PC-3 (cell line): ENCODE measurements at regions not wholly inside any gene's neighbourhood (a gene's known extent, or its start where the extent isn't known, plus 50 kb on each side); places are given as distances from the start of the nearest gene placed in this dataset.

Source experiments
- ATAC-seq: fragments of 200-7000 bp; cut with Tn5 transposase; 2 replicates; pipeline ENCODE4 v1.9.1; 2020; ENCODE audit warnings: mild to moderate bottlenecking, moderate library complexity
- BruUV-seq: library from RNA; stranded (reverse); fragments of 400-500 nt; replicated peaks from 2 replicates; lab custom pipeline; 2021; lab: Mats Ljungman, UMichigan
- CTCF ChIA-PET: fragments of 300-600 bp; sonication (Branson Sonifier 250); formaldehyde crosslinking; loops from one replicate; lab custom pipeline; 2022; ENCODE audit warnings: antibody characterized with exemption; lab: Charles Lee
- POLR2A ChIA-PET: fragments of 300-600 bp; sonication (Branson Sonifier 250); formaldehyde crosslinking; loops from one replicate; lab custom pipeline; 2022; ENCODE audit warnings: antibody characterized with exemption; ENCODE audit not compliant: unreplicated experiment; lab: Charles Lee
- DNase-seq: peaks from one replicate; pipeline ENCODE4 v3.0.0-alpha.2; 2015
- H2AFZ ChIP-seq: fragments of 300-600 bp; sonication (generic); 2 replicates; pipeline ENCODE4 v1.6.0; 2016; ENCODE audit warnings: antibody characterized with exemption, low read length
- H3F3A ChIP-seq: fragments of 300-600 bp; sonication (generic); one replicate; pipeline ENCODE4 v1.6.0; 2017; ENCODE audit warnings: antibody characterized with exemption, low read length, control low read depth, mild to moderate bottlenecking; ENCODE audit not compliant: unreplicated experiment
- H3K27ac ChIP-seq: fragments of 300-600 bp; sonication (generic); 2 replicates; pipeline ENCODE4 v1.5.1; 2016; ENCODE audit warnings: mild to moderate bottlenecking, low read length
- H3K27me3 ChIP-seq: fragments of 300-600 bp; sonication (generic); 2 replicates; pipeline ENCODE4 v1.6.1; 2016; ENCODE audit warnings: low read length, mixed read lengths
- H3K36me3 ChIP-seq: fragments of 300-600 bp; sonication (generic); 2 replicates; pipeline ENCODE4 v1.6.1; 2016; ENCODE audit warnings: low read depth, mixed run types, low read length, mixed read lengths
- H3K4me1 ChIP-seq: fragments of 300-600 bp; sonication (generic); 2 replicates; pipeline ENCODE4 v1.5.1; 2016; ENCODE audit warnings: low read length; ENCODE audit not compliant: insufficient read depth
- H3K4me2 ChIP-seq: fragments of 300-600 bp; sonication (generic); 2 replicates; pipeline ENCODE4 v1.6.0; 2016; ENCODE audit warnings: low read length
- H3K4me3 ChIP-seq: fragments of 300-600 bp; sonication (generic); 2 replicates; pipeline ENCODE4 v1.5.1; 2016; ENCODE audit warnings: mild to moderate bottlenecking, low read length, mixed read lengths
- H3K79me2 ChIP-seq: fragments of 300-600 bp; sonication (generic); 2 replicates; pipeline ENCODE4 v1.6.1; 2017; ENCODE audit warnings: low read length, mixed read lengths
- H3K9ac ChIP-seq: fragments of 300-600 bp; sonication (generic); 2 replicates; pipeline ENCODE4 v1.6.0; 2016; ENCODE audit warnings: mild to moderate bottlenecking, low read length
- H3K9me2 ChIP-seq: fragments of 300-600 bp; sonication (generic); replicated peaks from 2 replicates; pipeline ENCODE4 v1.6.1; 2016; ENCODE audit warnings: mixed run types, low read length, mixed read lengths
- H3K9me3 ChIP-seq: fragments of 300-600 bp; sonication (generic); 2 replicates; pipeline ENCODE4 v1.6.1; 2016; ENCODE audit warnings: low read length, mixed read lengths
- H4K20me1 ChIP-seq: fragments of 300-600 bp; sonication (generic); 2 replicates; pipeline ENCODE4 v1.6.1; 2016; ENCODE audit warnings: low read length, mixed read lengths
- EZH2 ChIP-seq: fragments of 300-600 bp; sonication (generic); IDR thresholded peaks from one replicate; pipeline ENCODE4 v1.6.1; 2017; ENCODE audit warnings: antibody characterized with exemption, mild to moderate bottlenecking, low read length; ENCODE audit not compliant: unreplicated experiment
- EZH2phosphoT487 ChIP-seq: fragments of 300-600 bp; sonication (generic); IDR thresholded peaks from 2 replicates; pipeline ENCODE4 v1.6.1; 2018; ENCODE audit warnings: mild to moderate bottlenecking, antibody characterized with exemption, low read length, borderline replicate concordance
- intact Hi-C: fragments of 100-400 bp; cut with micrococcal nuclease; formaldehyde crosslinking; loops from 2 replicates; pipeline ENCODE4 v1.9.0; 2023
- TF ChIP-seq, protein P1 (sequence below): fragments of 300-600 bp; sonication (generic); conservative IDR thresholded peaks from 2 replicates; pipeline ENCODE4 v1.5.1; 2017; ENCODE audit warnings: antibody characterized with exemption, low read depth, mild to moderate bottlenecking, low read length

DNA sequence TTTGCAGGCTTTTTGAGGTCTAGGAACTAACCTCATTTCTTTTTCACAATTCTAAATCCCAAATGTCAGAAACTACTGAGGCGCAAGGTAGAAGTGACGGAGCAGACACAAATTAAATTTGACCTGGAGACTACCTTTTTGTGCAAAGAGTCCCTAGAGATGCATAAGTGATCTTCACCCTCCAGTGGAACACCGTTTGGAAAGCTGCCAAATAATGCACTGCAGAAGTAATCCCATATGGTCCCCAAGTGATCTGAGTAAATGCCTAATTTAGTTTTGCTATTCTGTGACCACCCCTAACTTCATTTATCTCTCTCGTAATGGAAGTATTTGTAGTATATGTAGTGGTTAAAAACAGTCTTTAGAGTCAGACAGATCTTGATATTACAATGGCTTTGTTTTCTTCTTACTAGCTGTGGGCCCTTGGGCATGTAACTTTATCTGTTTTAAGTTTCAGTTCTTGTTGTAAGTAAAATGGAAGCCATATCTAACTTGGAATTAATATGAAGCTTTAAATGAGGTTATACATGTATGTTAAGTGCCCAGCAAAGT is 70.4 kb upstream of the IPO9 start:
- Histone ChIP-seq H2AFZ (no peak overlapping the region), H3K9me2 (no peaks in the 10 kb centered on the region), H3K27me3 (no peaks in the 10 kb centered on the region), H3K4me1 (peaks cover 9% of the 10 kb centered on the region), H3K27ac (no peak overlapping the region), H4K20me1 (no peaks in the 10 kb centered on the region), H3F3A (no peaks in the 10 kb centered on the region), H3K4me3 (no peak overlapping the region), H3K9ac (no peak overlapping the region), H3K9me3 (no peaks in the 10 kb centered on the region), H3K36me3 (no peaks in the 10 kb centered on the region), H3K4me2 (no peak overlapping the region), H3K79me2 (no peaks in the 10 kb centered on the region)
- no peak for DNase-seq
- intact Hi-C loops = no loop called here
- TF ChIP-seq, protein P1, sequence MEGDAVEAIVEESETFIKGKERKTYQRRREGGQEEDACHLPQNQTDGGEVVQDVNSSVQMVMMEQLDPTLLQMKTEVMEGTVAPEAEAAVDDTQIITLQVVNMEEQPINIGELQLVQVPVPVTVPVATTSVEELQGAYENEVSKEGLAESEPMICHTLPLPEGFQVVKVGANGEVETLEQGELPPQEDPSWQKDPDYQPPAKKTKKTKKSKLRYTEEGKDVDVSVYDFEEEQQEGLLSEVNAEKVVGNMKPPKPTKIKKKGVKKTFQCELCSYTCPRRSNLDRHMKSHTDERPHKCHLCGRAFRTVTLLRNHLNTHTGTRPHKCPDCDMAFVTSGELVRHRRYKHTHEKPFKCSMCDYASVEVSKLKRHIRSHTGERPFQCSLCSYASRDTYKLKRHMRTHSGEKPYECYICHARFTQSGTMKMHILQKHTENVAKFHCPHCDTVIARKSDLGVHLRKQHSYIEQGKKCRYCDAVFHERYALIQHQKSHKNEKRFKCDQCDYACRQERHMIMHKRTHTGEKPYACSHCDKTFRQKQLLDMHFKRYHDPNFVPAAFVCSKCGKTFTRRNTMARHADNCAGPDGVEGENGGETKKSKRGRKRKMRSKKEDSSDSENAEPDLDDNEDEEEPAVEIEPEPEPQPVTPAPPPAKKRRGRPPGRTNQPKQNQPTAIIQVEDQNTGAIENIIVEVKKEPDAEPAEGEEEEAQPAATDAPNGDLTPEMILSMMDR = no peak
- TF ChIP-seq EZH2phosphoT487 = no peak
- no peak for TF ChIP-seq EZH2
- CTCF ChIA-PET = no interaction called here
- POLR2A ChIA-PET = no interaction called here
- ATAC-seq = no peak
- no TSS peak for BruUV-seq

DNA sequence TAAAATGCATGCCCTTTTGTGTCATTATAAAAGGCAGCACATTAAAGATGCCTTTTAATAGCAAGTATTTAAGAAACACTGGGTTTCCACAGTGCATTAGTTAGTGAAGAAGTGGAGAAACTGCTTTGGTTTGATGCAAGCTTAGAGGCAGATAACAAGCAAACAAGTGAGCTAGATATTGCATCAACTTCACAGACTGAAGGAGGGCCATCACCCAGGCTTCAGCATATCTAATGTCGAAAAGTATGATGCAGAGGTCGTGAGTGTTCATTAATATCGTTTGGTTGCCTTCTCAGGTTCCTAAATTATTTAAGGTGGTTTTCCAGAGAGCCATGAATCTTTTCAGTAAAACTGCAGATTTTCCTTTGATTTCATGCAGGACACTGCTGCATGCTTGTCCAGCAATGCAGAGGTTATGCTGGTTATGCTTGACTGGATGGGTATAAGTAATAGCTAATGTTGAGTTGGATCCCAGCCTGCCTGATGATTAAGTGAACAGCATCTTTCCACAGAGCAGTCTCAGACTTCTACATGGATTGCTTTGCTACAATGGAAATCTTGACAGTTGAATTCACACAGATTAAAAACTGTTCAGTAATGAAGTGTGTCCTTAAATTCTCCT is 69.7 kb upstream of the IPO9 start:
- ATAC-seq = no peak
- no peak overlapping the region for H3K9ac ChIP-seq
- no peak overlapping the region for H2AFZ ChIP-seq
- H3K36me3 ChIP-seq = no peaks in the 10 kb centered on the region
- H3K27ac ChIP-seq = no peak overlapping the region
- no peaks in the 10 kb centered on the region for H3K79me2 ChIP-seq
- H3K9me3 ChIP-seq = no peaks in the 10 kb centered on the region
- no peaks in the 10 kb centered on the region for H3K27me3 ChIP-seq
- no peaks in the 10 kb centered on the region for H3F3A ChIP-seq
- TF ChIP-seq, protein P1 = no peak
- TF ChIP-seq EZH2 = no peak
- TF ChIP-seq EZH2phosphoT487 = no peak
- BruUV-seq = no TSS peak
- H3K4me1 ChIP-seq = peaks cover 9% of the 10 kb centered on the region
- H4K20me1 ChIP-seq = no peaks in the 10 kb centered on the region
- DNase-seq = no peak
- H3K4me3 ChIP-seq = no peak overlapping the region
- ChIA-PET CTCF (no interaction called here), POLR2A (interaction anchor here (0.5 kb wide), 1 partner anchor 36 kb away, joined by 3 read pairs; no protein-coding TSS in a partner anchor)
- intact Hi-C loops = no loop called here
- H3K4me2 ChIP-seq = no peak overlapping the region
- no peaks in the 10 kb centered on the region for H3K9me2 ChIP-seq

DNA sequence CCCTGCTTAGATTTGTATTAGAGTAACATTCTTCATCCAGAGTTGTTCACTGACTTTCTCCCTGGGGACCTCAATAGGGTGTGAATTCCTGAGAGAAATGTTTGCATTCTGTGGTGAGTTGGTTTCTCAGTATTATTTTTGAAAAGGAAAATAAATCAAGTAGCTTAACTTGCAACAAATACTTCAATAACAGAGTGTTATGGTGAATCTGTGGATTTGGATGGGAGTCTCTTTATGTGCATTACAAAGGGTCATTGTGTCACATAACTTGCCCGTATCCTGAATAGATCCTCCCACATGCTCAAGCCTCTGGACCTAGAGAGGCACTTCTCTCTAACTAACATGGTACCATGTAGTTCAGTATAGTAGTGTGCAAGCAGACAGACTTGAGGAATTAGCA is 68.4 kb upstream of the IPO9 start:
- Histone ChIP-seq H3K36me3 (no peaks in the 10 kb centered on the region), H3K4me3 (no peak overlapping the region), H2AFZ (no peak overlapping the region), H3K9ac (no peak overlapping the region), H3F3A (no peaks in the 10 kb centered on the region), H3K4me1 (peaks cover 10% of the 10 kb centered on the region), H3K9me2 (no peaks in the 10 kb centered on the region), H3K79me2 (no peaks in the 10 kb centered on the region), H3K9me3 (no peaks in the 10 kb centered on the region), H3K4me2 (no peak overlapping the region), H4K20me1 (no peaks in the 10 kb centered on the region), H3K27me3 (no peaks in the 10 kb centered on the region), H3K27ac (no peak overlapping the region)
- intact Hi-C loops = no loop called here
- BruUV-seq = no TSS peak
- ChIA-PET POLR2A (no interaction called here), CTCF (no interaction called here)
- ATAC-seq (no peak), DNase-seq (no peak)
- TF ChIP-seq EZH2 (no peak), EZH2phosphoT487 (no peak)
- TF ChIP-seq, protein P1 = no peak
